Calu3 (cell line): ENCODE measurements at regions not wholly inside any gene's neighbourhood (a gene's known extent, or its start where the extent isn't known, plus 50 kb on each side); places are given as distances from the start of the nearest gene placed in this dataset.
"Not testable (repeated sequence)": the region's sequence is repeated elsewhere in the genome, so short reads cannot be mapped to it uniquely, and the experiment has no call there.

Experiments
- BruUV-seq: library from RNA; stranded (reverse); fragments of 400-500 nt; replicated peaks from 2 replicates; lab custom pipeline; 2021; lab: Mats Ljungman, UMichigan
- CTCF ChIA-PET: fragments of 300-600 bp; sonication (Branson Sonifier 250); formaldehyde crosslinking; loops from one replicate; lab custom pipeline; 2022; ENCODE audit warnings: antibody characterized with exemption; lab: Charles Lee
- DNase-seq: peaks from one replicate; pipeline ENCODE4 v3.0.0; 2022
- H3K27ac Mint-ChIP-seq: one replicate; pipeline ENCODE4 v1.8.0; 2022; ENCODE audit warnings: mixed read lengths; ENCODE audit not compliant: unreplicated experiment
- H3K27me3 Mint-ChIP-seq: one replicate; pipeline ENCODE4 v1.8.0; 2022; ENCODE audit warnings: mixed read lengths; ENCODE audit not compliant: unreplicated experiment
- H3K36me3 Mint-ChIP-seq: one replicate; pipeline ENCODE4 v1.8.0; 2022; ENCODE audit warnings: mild to moderate bottlenecking, moderate library complexity, mixed read lengths; ENCODE audit not compliant: insufficient read depth, unreplicated experiment
- H3K4me1 Mint-ChIP-seq: one replicate; pipeline ENCODE4 v1.8.0; 2022; ENCODE audit warnings: mild to moderate bottlenecking, low read depth, mixed read lengths; ENCODE audit not compliant: unreplicated experiment
- H3K4me3 Mint-ChIP-seq: one replicate; pipeline ENCODE4 v1.8.0; 2022; ENCODE audit warnings: mild to moderate bottlenecking, low read depth, moderate library complexity, mixed read lengths; ENCODE audit not compliant: unreplicated experiment
- H3K9me3 Mint-ChIP-seq: one replicate; pipeline ENCODE4 v1.8.0; 2022; ENCODE audit warnings: low read depth, mixed read lengths; ENCODE audit not compliant: unreplicated experiment
- intact Hi-C: fragments of 100-400 bp; cut with micrococcal nuclease; formaldehyde crosslinking; loops from one replicate; pipeline ENCODE4 v1.10.0; 2022; ENCODE audit not compliant: unreplicated experiment

DNA sequence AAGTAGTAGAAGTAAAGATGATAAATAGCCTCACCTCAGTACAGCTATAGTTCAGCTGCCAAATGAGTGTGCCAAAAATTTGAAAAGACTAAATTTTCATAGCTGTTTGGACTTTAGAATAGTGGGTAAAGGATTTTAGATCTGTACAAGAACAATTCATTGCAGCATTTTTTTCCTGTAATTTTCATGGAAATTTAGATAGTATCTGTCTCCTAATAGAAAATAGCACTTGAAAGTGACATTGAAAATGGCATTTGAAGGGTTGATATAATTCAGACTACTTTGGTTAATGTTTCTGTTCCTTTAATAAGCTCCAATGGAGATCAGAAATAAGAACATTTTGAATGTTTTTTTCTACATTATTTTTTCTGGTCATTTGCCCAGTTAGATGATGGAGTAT lies 292.7 kb downstream of the ZNF37A start:
- H3K36me3 Mint-ChIP-seq, H3K4me3 Mint-ChIP-seq, H3K4me1 Mint-ChIP-seq, DNase-seq, H3K27me3 Mint-ChIP-seq, H3K27ac Mint-ChIP-seq, intact Hi-C loops, CTCF ChIA-PET, BruUV-seq, H3K9me3 Mint-ChIP-seq: not testable (repeated sequence)

DNA sequence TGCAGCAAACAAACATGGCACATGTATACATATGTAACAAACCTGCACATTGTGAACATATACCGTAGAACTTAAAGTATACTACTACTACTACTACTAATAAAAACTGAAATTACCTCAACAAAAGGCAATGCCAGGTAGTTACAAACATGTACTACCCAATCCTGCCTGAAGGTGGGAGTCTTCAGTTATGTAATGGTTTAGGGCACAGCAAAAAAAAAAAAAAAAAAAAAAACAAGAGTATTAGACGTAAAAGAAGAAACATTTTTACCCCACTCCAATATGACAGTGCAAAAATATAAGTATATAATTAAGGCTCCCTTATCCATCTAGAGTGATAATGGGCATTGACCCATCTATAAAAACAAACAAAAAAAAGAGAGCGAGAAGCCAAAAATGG lies 296.6 kb downstream of the ZNF37A start:
- H3K27ac Mint-ChIP-seq, BruUV-seq, H3K4me3 Mint-ChIP-seq, CTCF ChIA-PET, H3K27me3 Mint-ChIP-seq, H3K36me3 Mint-ChIP-seq, H3K9me3 Mint-ChIP-seq, H3K4me1 Mint-ChIP-seq, intact Hi-C loops: not testable (repeated sequence)
- DNase-seq, result peak; percentile 28

DNA sequence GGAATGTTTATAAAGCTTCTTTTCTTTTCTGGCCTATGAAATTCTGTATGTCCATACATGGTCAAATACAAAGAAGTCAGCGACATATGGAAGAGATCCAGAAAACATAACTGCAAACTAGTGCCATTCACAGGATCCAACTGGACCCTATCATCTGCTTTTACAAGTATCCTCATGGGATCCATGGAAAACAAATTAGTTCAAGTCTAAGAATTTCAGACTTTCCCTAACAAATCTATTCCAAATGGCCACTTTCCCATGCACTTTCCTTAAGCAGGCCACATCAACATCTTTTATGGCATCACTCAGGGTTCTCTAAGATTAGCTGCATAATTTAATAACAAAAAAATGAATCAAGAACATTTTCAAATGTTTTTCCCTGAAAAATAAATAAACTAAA lies 301.3 kb downstream of the ZNF37A start:
- H3K4me3 Mint-ChIP-seq, H3K4me1 Mint-ChIP-seq, H3K36me3 Mint-ChIP-seq, BruUV-seq, H3K27me3 Mint-ChIP-seq, intact Hi-C loops, H3K27ac Mint-ChIP-seq, H3K9me3 Mint-ChIP-seq, DNase-seq, CTCF ChIA-PET: not testable (repeated sequence)

DNA sequence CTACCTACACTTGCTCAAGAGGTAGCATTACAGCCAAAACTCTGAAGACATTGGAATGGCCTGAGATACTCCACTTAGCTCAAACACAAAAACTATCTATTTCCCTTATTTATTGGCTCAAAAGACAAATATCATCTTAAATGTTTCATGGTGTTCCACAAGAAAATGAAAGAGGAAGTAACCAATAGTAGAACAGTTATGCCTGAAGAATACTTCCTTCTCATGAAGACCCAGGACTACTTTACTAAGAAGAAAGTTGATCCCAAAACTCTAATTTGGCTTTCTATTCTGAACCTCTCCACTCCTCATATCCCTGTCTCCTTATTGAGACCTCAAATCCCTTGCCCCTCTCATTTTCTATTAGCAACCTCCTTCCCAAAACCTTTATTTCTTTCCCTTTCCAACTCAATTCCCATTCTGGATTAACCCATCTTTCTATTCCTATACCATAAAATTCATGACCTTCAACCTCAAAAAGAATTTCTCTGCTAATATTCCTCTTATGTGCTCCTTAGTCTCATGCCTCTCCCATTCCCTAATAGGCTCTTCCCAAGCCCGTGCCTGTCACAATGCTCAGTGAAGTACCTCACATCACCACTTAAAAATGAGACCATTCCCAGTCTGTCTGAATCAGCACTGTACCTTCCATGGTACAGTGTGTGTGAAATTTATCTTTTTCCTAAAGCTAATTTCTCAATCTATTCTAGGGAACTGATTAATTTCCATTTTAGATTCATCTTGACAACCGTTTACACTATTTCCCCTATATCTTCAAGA lies 302.2 kb downstream of the ZNF37A start:
- H3K4me1 Mint-ChIP-seq, H3K9me3 Mint-ChIP-seq, DNase-seq, H3K27ac Mint-ChIP-seq, H3K4me3 Mint-ChIP-seq, H3K36me3 Mint-ChIP-seq, BruUV-seq, H3K27me3 Mint-ChIP-seq, CTCF ChIA-PET, intact Hi-C loops: not testable (repeated sequence)

DNA sequence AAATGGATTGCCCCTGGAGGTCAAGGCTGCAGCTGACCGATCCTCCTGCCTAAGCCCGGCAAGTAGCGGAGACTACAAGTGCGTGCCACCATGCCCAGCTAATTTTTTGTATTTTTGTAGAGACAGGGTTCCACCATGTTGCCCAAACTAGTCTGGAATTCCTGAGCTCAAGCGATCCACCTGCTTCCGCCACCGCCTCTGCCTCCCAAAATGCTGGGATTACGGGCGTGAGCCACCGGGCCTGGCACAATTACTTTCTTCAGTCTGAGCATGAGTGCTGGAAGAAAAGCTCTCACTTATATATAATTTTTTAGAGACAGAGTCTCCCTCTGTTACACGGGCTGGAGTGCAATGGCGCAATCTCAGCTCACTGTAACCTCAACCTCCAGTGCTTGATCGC lies 307.4 kb downstream of the ZNF37A start:
- H3K27me3 Mint-ChIP-seq, intact Hi-C loops, H3K4me1 Mint-ChIP-seq, BruUV-seq, H3K9me3 Mint-ChIP-seq, DNase-seq: not testable (repeated sequence)
- Mint-ChIP-seq H3K4me3 (peak overlapping the region; percentile 95), H3K36me3 (peaks cover 18% of the 10 kb centered on the region), H3K27ac (peak overlapping the region; percentile 90)
- CTCF ChIA-PET, result interaction anchor here (0.6 kb wide), 1 partner anchor 317 kb away, joined by 7 read pairs; no protein-coding TSS in a partner anchor

DNA sequence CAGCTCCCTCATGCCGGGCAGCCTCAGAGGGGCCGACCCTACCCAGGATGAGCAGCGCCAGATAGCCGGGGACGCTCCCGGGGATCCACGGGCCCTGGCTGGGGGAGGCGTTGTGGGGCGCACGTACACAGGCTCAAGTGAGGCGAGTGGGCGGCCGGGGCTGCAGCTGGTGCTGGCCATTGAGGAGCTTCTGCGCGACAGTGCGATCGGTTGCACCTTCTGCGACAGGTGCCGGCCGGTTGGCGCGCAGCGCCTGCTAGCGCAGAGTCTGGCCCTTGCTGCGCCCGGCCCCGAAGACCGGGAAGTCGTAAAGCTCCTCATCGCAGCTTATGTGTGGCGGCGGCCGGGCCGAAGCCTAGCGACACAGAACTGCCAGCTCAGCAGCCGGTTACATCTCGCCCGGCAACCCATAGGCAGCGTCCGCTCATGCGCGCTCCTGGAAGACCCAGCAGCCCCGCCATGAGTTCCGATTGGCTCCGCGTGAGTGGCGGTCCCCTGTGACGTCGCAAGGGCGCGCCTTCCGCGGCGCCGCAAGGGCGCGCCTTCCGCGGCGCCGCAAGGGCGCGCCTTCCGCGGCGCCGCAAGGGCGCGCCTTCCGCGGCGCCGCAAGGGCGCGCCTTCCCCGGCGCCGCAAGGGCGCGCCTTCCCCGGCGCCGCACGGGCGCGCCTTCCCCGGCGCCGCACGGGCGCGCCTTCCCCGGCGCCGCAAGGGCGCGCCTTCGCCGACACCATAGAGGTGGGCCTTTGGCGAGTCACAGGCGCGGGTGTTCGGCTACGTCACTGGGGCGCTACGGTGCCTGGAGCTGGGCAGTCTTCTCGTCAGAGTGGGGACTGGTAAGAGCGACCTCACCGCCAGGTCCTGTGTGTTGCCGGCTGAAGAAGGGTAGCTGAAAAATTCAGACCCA lies 308.6 kb downstream of the ZNF37A start:
- CTCF ChIA-PET, result interaction anchor here (0.6 kb wide), 1 partner anchor 318 kb away, joined by 7 read pairs; no protein-coding TSS in a partner anchor
- BruUV-seq, H3K9me3 Mint-ChIP-seq, H3K27me3 Mint-ChIP-seq, H3K4me1 Mint-ChIP-seq, intact Hi-C loops: not testable (repeated sequence)
- Mint-ChIP-seq H3K4me3 (peak overlapping the region; percentile 95), H3K27ac (peak overlapping the region; percentile 90), H3K36me3 (peaks cover 18% of the 10 kb centered on the region)
- DNase-seq, result peak; percentile 91

DNA sequence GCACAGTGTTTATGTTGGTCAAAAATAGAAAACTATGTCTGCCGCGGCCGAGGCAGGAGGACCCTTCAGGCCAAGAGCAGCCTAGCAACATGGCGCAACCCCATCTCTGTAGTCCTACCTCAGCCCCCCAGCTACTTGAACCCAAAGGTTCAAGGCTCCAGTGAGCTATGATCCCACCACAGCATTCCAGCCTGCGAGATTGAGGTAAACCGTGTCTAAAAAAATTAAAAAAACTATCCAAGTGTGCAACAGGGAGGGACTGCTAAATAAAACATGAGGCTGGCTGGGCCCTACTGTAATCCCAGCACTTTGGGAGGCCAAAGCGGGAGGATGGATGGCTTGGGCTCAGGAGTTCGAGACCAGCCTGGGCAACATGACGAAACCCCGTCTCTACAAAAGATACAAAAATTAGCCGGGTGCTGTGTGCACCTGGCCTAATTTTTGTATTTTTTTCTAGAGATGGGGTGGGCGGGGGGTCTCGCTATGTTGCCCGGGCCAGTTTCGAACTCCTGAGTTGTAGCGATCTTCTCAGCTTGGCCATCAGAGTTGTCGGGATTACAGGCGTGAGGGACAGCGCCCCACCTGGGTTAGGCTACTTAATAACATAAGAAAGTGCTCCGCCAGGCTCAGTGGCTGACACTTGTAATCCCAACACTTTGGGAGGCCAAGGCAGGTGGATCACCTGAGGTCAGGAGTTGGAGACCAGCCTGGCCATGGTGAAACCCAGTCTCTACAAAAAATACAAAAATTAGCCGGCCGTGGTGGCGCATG lies 309.4 kb downstream of the ZNF37A start:
- H3K4me1 Mint-ChIP-seq, intact Hi-C loops, H3K27me3 Mint-ChIP-seq, CTCF ChIA-PET, DNase-seq, H3K9me3 Mint-ChIP-seq: not testable (repeated sequence)
- peak overlapping the region; percentile 85 for H3K27ac Mint-ChIP-seq
- peak overlapping the region; percentile 95 for H3K4me3 Mint-ChIP-seq
- peaks cover 18% of the 10 kb centered on the region for H3K36me3 Mint-ChIP-seq
- BruUV-seq, result TSS peak; percentile 64

DNA sequence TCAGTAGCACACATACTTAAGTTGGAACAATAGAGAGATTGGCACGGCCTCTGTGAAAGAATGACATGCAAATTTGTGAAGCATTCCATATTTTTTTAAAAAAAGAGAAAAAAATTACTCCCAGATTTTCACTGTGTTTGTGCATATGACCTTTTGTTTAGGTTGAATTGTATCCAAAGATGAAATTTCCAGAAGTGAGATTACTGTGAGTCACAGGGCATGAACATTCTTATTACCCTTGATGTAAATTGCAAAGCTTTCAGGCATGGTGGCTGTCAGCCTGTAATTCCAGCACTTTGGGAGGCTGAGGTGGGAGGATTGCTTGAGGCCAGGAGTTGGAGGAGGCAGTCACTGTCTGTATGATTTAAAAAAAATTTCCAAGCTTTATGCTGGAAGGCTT lies 329.5 kb downstream of the ZNF37A start:
- H3K36me3 Mint-ChIP-seq, CTCF ChIA-PET, H3K27ac Mint-ChIP-seq, H3K4me1 Mint-ChIP-seq, DNase-seq, BruUV-seq, H3K27me3 Mint-ChIP-seq, H3K9me3 Mint-ChIP-seq, intact Hi-C loops, H3K4me3 Mint-ChIP-seq: not testable (repeated sequence)

DNA sequence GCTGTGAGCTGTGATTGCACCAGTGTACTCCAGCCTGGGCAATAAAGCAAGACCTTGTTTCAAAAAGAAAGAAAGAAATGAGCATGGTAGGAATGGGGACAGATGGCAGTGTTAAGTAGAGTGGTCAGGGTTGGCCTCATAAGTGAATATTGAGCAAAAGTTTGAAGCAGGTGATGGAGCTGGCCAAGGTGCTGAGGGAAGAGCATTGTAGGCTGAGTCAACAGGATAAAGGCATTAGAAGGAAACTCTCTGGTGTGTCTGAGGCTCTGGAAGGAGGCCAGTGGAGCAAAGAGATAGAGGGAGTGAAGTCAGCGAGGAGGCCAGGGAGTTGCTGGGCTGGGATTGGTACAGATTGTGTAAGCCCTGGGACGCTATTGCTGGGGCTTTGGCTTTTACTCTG lies 336.1 kb downstream of the ZNF37A start:
- H3K36me3 Mint-ChIP-seq, H3K4me1 Mint-ChIP-seq, CTCF ChIA-PET, H3K27ac Mint-ChIP-seq, BruUV-seq, H3K4me3 Mint-ChIP-seq, DNase-seq, intact Hi-C loops, H3K27me3 Mint-ChIP-seq, H3K9me3 Mint-ChIP-seq: not testable (repeated sequence)
